NB4 (cell line): ENCODE measurements at regions not wholly inside any gene's neighbourhood (a gene's known extent, or its start where the extent isn't known, plus 50 kb on each side); places are given as distances from the start of the nearest gene placed in this dataset.

Source experiments
- CTCF ChIP-seq: IDR thresholded peaks from one replicate; pipeline ENCODE4 v1.5.1; 2012; ENCODE audit warnings: low read depth, low read length
- MAX ChIP-seq: IDR thresholded peaks from 2 replicates; pipeline ENCODE4 v1.6.1; 2011; ENCODE audit warnings: low read depth, low read length
- POLR2A ChIP-seq: IDR thresholded peaks from 2 replicates; pipeline ENCODE4 v1.6.1; 2011; ENCODE audit warnings: mild to moderate bottlenecking; ENCODE audit not compliant: insufficient read length; ENCODE audit errors: extremely low read depth

DNA sequence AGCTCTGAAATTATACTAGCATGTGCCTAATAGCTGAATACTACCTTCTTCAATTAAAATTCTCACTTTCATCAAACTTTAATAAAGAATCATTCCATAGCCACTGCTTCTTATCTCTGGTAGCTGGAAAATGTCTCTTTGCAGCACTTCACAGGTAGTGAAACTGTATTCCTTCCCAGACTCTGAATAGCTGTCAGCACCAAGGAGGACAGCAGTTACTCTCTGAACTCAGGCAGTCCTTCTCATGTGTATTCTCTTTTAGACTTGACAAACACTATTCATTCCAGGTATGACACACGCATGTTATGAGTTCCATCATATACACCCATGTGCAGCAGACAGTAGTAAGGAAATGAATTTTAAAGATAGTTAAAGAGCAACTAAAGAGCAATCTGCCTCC, 627.1 kb downstream of the EFNA5 start:
- no peak for TF ChIP-seq CTCF
- TF ChIP-seq POLR2A = no peak
- no peak for TF ChIP-seq MAX
